Renal cortical epithelial cell (primary cell): ENCODE measurements at regions not wholly inside any gene's neighbourhood (a gene's known extent, or its start where the extent isn't known, plus 50 kb on each side); places are given as distances from the start of the nearest gene placed in this dataset.
A peak's percentile ranks its signal among the peaks of the same experiment; 100 is the strongest.
"Not testable (repeated sequence)": the region's sequence is repeated elsewhere in the genome, so short reads cannot be mapped to it uniquely, and the experiment has no call there.

Experiments
- DNase-seq: peaks from one replicate; pipeline ENCODE4 v3.0.0-alpha.2; 2011; ENCODE audit warnings: low read depth

DNA sequence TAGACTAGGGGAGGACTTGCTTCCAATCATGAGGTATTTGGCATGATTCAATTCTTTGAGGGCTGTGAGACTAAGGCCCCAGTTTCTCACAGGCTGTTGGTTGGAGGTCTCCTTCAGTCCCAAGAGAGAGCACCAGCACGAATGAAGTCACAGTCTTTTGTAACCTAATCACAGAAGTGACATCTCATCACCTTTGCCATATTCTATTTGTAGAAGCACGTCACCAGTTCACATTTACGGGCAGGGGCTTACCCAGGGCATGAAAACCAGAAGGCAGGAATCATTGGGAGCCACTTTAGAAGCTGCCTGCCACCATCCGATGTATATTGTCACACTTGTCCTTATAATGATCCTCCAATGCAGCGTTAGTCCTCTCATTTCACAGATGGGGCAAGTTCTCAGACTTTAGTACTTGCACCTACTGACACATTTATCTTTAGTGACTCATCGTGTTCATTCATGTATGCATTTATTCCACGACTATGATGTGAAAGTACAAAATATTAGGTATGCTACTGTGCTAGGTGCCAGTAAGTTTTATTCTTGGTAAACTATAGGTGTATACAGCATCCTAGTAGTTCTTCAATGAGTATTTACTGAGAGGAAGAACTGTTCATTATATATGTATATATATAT, 163.8 kb upstream of the PGRMC2 start:
- peak; percentile 56 for DNase-seq

DNA sequence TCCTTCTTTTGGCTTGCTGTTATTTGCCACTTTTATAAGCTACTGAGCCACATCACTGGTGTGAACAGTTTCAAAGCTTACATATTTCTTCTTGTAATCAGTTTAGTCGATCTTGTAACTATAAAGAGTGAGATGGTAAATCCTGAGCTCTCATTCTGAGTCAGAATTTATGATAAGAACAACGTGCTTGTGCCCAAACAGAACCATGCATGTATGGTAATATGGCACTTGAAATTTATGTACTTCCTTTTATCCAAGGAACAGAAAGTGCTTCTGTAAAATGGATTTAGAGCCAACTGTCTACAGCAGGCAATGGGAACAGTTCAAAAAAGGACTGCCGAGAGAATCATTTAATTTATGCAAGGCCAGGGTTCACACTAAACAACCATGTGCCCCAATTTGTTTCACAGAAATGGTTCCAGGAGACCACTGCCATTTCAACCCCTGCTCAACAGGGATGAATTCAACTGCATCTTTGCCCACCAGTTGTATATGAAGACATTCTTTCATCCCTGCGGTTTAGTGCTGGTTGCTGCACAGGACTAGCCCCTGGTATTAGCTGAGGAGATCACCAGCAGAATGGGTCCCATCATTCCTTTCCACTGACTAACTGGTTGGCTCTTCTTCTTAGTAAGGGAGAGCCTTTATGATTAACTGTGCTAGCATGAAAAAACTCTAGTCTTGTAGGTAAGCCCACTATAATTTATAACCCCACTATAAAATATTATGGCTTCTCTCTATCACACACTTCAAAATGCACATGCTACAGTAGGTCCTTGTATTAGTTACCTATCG, 162.9 kb upstream of the PGRMC2 start:
- DNase-seq, result no peak

DNA sequence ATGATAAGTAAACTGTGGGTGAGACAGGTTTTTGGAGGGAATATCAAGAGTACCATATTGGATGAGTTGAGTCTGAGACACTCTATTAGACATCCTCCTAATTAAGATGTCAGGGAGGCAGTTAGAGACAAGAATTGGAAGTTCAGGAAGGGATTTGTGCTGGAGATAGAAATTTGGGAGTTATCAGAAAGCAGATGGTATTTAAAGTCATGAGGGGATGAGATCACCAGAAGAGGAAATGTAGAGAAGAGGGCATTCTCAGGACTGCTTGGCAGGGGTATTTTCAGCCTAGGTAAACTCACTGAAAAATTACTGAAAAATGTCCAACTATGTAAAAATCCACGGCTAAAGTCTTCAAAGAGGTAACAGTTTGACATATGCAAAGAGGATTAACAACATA, 161.6 kb upstream of the PGRMC2 start:
- DNase-seq, result no peak

DNA sequence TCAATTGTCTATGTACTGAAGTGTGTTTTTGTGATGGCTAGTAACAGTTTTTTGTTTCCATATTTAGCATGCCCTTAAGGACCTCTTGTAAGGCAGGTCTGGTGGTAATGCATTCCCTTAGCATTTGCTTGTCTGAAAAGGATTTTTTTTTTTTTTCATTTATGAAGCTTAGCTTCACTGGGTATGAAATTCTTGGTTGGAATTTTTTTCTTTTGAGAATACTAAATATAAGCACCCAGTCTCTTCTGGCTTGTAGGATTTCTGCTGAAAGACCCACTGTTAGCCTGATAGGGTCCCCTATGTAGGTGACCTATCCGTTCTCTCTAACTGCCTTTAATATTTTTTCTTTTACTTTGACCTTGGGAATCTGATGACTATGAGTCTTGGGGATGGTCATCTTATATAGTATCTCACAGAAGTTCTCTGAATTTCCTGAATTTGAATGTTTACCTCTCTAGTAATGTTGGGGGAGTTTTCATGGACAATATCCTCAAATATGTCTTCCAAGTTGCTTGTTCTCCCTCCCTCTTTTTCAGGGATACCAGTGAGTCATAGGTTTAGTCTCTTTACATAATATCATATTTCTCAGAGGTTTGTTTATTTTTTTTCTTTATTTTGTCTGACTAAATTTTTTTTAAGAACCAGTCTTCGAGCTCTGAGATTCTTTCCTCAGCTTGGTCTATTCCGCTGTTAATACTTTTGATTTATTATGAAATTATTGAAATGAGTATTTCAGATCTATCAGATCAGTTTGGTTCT, 157.1 kb upstream of the PGRMC2 start:
- DNase-seq, result no peak

DNA sequence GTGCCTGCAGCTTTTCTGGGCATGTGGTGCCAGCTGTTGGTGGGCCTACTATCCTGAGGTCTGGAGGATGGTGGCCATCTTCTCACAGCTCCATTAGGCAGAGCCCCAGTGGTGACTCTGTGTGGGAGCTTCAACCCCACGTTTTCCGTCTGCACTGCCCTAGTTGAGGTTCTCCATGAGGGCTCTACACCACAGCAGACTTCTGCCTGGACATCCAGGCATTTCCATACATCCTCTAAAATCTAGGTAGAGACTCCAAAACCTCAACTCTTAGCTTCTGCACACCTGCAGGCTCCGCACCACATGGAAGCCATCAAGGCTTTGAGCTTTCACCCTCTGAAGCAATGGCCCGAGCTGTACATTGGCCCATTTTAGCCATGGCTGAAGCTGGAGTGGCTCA, 153.3 kb upstream of the PGRMC2 start:
- no peak for DNase-seq

DNA sequence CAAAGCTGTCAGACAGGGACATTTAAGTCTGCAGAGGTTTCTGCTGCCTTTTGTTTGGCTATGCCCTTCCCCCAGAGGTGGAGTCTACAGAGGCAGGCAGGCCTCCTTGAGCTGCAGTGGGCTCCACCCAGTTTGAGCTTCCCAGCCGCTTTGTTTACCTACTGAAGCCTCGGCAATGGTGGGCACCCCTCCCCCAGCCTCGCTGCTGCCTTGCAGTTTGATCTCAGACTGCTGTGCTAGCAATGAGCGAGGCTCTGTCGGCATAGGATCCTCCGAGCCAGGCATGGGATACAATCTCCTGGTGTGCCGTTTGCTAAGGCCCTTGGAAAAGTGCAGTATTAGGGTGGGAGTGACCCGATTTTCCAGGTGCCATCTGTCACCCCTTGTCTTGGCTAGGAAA, 149.4 kb upstream of the PGRMC2 start:
- DNase-seq, result not testable (repeated sequence)

DNA sequence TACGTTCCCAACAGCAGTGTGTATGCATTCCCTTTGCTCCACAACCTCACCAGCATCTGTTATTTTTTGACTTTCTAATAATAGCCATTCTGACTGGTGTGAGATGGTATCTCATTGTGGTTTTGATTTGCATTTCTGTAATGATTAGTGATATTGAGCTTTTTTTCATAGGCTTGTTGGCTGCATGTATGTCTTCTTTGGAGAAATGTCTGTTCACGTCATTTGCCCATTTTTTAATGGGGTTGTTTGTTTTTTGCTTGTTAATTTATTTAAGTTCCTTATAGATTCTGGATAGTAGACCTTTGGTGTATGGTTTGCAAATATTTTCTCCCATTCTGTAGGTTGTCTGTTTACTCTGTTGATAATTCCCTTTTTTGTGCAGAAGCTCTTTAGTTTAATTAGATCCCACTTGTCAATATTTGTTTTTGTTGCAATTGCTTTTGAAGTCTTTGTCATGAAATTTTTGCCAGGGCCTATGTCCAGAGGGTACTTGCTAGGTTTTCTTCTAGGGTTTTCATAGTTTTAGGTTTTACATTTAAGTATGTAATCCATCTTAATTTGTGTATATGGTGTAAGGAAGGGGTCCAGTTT, 141.5 kb upstream of the PGRMC2 start:
- DNase-seq, result not testable (repeated sequence)

DNA sequence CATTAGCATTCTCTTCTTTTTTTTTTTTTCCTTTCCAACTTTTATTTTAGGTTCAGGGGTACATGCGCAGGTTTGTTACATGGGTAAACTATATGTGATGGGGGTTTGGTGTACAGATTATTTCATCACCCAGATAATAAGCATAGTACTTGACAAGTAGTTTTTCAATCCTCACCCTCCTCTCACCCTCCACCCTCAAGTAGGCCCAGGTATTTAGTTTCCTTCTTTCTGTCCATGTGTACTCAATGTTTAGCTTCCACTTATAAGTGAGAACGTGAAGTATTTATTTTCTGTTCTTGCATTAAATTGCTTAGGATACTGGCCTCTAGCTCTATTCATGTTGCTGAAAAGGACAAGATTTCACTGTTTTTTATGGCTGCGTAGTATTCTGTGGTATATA, 140.8 kb upstream of the PGRMC2 start:
- DNase-seq, result no peak

DNA sequence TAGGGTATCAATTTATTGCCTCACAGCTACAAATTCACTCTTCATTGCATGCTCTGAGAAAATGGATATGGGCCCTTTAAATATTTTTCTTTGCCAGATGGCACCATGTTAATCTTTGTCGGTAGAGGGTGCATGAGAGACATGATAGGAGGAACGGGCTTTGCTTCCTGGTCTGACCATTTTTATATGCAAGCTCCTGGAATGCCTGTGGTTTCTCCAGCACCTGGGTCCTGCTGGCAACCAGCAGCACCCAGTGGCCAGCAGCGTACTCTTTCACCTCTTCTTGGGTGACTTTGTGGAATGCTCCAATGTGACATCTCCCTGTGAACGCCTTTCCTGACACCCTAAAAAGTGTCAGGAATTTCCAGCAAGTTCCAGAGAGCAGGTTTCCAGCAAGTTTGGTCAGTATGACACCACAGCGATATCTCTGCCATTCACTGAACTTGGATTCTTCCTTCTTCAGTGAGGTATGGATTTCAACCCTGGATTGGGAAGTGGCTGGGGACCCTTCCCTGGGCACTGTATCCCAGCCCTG, 140.3 kb upstream of the PGRMC2 start:
- DNase-seq, result peak; percentile 95

DNA sequence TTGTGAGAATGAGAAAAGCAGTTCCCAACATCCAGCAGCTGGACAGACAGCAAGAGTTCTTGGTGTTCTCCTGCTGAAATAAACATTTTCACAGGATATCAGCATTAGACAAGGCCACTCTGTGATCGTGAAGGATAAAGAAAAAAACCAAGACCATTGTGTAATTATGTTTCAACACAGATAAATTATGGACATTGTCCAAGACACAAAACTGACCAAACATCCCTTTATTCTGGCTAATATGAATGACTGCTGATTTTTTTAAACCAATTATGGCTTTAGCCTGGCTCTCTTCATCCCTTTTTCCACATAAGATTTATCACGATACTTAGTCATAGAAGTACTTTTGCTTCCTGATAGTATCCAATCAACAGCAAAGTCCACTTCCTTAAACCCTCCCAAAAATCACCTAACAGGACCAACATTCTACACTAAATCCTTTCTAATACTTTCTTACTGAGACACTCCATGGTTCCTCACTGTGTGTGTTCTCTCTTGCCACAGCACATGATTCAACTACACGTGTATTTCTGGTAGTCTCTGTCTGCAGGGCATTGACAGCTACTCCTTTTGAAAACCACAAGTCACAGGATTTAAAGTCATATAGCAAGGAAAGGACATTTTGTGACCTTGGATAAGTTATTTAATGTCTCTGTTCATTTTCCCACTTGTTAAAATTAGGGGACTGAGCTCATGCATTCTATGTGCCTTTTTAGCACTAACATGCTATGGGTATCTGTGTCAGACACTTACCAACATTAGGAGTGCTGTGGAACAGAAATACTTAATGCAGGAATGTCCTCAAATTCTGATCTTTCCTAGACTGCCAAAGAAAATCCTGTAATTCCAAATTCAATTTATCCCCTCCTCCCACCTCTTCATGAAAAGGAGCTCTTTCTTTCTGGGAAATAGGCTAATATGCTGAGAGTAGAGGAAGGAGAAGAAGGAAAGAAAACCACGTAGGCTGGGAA, 137.2 kb upstream of the PGRMC2 start:
- peak; percentile 43 for DNase-seq

DNA sequence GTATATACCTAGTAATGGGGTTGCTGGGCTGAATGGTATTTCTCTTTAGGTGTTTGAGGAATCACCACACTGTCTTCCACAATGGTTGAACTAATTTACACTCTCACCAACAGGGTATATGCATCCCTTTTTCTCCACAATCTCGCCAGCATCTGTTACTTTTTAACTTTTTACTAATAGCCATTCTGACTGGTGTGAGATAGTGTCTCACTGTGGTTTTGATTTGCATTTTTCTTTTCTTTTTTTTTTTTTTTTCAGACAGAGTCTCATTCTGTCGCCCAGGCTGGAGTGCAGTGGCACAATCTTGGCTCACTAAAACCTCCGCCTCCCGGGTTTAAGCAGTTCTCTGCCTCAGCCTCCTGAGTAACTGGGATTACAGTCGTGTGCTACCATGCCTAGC, 134.7 kb upstream of the PGRMC2 start:
- DNase-seq, result peak; percentile 71

DNA sequence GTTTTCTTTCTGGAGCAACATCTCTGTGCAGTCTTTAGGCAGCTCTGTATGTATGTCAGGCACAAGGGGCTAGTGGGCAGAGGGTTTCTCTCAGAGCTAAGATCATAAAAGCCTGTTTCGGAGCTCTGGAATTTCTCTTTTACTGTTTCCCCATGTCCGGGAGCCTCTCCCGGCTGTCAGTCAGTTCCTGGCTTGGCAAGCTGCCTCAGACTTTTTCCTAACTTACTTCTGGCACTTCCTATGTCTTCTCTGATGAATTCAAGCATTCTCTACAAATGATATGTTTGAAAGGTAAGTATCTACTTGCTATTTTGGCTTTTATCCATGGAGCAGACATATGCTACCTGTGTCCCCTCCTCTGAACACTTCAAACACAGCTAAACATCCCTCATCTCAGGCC, 129.3 kb upstream of the PGRMC2 start:
- no peak for DNase-seq

DNA sequence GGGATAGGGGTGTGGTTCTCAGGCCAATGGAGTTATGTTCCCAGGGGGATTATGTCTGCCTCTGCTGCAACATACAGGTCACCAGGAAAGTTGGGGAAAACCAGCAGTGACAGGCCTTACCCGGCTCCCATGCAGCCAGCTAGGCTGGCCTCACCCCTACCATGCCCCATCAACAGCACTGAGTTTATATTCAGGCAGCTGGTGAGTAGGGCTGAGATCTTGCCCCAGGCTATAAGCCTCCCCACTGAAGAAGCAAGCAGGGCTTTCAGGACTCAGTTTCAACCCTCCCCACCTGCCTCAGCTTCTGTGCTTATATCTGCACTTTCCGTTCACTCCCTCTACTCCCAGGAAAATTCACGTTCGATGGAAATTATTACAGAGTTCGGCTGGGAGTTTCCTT, 122.4 kb upstream of the PGRMC2 start:
- DNase-seq, result no peak

DNA sequence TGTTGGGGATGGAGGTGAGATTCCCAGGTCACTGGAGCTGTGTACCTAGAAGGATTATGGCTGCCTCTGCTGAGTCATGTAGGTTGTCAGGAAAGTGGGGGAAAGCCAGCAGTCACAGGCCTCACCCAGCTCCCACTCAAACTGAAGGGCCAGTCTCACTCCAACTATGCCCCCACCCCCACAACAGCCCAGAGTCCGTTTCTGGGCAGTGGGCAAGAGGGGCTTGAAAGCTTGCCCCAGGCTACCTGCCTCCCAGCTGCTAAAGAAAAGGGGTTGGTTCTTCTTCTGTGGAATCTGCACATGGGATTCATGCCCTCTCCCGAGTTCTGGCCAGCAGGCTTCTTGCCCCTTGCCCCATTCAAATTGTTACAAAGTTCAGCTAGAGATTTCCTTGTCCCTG, 116.0 kb upstream of the PGRMC2 start:
- no peak for DNase-seq

DNA sequence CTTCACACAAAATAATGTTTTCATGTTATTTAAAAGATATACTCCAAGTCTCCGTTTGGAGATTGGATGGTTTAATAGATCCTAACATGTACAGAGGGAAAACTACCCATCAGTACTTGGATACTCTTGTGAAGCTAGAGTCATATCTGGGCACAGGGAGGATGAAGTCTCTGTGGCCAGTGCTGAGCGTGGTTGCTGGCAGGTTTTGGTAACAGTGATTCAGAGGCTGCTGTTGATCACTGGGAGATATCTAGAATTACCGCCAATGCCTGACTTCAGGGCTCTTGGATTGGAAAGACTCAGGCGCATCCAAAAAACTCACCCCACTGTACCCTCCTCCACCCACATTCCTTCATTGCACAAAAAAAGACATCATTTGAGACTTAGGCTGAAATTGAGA, 107.2 kb upstream of the PGRMC2 start:
- no peak for DNase-seq

DNA sequence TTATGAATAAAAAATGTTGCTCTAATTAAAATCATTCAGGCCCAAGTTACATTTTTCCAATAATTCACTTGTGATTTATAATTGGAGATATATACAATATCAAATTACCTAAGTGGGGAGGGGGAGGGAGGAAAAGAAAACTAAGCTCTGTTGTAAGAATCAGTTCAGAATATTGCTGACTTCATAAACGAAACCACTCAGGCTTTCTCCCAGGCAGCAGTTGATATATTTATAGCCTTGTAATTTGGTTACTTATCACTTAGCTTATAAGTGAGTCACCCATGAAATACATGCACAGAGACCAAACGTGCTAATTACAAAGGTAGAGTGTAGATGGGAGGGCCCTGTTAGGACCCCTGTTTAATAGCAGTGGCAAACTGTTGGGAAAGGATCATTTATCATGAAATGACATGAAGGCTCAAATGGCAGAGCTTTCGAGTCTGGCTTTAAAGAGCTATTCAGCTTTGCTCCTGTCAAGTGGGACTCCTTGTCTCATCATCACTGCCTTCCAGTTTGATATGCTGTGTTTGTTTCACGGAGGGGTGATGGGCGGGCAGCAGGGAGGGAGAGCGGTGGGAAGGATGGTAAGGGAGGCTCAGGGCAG, 105.6 kb upstream of the PGRMC2 start:
- DNase-seq, result peak; percentile 92

DNA sequence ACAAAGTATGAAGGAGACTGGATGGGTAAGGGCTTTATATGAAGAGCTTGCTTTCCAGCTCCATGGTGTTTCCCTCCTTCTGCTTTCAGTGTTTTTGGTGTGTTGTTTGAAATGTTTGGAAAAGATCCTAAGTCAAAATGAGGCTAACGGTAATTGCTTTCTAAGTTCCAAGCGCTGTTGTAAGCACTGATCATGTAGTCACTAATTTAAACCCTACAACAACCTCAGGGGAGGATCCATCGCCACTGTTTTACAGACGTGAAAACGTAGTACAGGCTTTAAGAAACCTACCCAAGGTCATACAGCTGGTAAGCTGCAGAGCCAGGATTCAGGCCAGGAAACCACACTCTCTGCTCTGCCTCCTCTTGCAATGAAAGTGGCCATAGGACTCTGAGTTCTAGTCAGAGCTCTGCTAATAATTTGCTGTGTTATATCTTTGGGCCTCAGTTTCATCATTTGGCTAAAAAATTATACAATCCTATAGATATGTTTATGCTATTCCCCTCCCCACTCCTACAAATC, 102.9 kb upstream of the PGRMC2 start:
- DNase-seq, result no peak

DNA sequence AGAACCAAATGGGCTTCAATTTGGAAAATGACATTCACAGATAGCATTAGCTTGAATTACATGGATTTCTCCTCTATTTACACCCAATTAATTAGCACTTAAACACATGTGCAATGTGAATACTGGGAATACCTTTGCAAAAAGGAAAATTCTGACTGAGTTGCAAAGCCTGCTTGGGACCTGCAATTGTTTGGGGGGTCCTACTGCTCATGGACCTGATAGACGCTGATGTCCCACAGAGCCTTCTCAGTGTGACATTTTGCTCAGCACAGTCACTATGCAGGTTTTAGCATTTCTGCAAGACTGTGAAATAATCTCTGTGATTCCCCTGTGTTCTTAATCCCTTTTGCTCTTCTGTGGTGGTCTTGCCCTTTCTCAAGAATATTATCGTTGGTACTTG, 101.2 kb upstream of the PGRMC2 start:
- no peak for DNase-seq

DNA sequence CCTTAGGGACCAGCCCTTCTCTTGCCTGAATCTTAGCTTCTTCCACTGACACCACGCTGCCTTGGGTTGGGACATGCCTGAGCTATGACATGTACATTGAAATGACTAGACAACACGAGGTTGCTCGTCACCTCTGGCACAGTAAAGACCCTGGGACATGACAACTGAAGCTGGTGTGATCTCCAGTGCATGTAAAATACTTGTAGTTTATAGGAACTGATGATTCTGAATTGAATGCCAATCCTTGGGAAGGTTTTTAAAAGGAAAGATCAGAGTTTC, 100.7 kb upstream of the PGRMC2 start:
- DNase-seq, result no peak

DNA sequence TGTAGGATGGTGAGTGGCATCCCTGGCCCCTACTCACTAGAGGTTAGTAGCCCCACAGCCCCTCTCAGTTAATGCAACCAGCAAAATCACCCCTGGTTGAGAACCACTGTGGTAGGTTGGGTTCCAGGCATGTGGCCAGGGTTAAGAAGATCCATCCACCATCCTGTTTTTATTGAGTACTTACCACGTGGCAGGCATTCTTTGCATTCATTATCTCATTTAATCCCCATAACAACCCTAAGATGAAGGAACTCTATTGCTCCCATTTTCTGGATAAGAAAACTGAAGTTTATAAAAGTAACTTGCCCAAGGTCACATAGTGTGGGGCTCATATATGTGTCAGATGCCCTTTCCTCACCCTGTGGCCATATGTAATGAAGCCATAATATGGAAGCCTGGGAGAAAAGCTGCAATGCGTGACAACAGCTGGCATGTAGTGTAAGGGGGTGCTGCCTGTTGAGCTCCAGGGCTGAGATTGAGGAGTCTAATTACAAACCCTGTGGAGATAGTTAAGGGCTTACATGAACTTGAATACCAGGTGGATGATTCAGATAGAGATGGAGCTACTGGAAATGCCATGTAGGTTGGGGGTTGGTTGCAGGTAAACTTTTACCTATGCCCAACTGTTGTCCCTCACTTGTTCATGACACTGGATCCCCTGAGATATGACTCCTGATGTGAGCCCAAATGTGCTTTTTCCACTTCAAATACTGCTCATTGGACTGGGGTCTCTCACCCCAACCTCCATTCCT, 100.2 kb upstream of the PGRMC2 start:
- peak; percentile 72 for DNase-seq
